ENCODE measurements at regions not wholly inside any gene's neighbourhood (a gene's known extent, or its start where the extent isn't known, plus 50 kb on each side); places are given as distances from the start of the nearest gene placed in this dataset.

DNA sequence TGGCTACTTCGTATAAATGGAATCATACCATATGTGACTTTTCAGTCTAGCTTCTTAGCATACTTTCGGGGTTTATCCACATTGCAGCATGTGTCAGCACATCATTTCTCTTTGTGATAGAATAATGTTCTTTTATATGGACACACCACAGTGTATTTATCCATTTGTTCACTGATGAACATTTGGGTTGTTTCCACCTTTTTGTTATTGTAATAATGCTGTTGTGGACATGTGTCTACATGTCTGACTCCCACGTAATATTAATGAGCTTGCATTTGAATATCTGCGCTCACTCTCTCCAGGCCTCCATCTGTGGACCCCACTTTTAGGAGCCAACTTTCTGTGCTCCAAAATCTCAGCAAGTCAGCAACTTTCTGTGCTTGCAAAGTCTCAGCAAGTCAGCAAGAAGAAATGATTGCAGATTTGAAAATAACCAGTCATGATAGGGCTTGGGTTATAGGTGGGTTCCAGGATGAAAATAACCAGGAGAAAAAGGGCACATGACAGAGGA lies 53.9 kb upstream of the GALNT18 start:
- TF ChIP-seq POLR2AphosphoS5 (IDR thresholded peaks at IDR 0.05; ENCODE audit: borderline replicate concordance, low read depth, low read length) (no peak), EZH2 (IDR thresholded peaks at IDR 0.05) (no peak), FOXP2 (optimal IDR thresholded peaks at IDR 0.05; ENCODE audit: control extremely low read depth, extremely low read length, insufficient read depth) (no peak)

Data from SK-N-MC (cell line).